ENCODE measurements at regions not wholly inside any gene's neighbourhood (a gene's known extent, or its start where the extent isn't known, plus 50 kb on each side); places are given as distances from the start of the nearest gene placed in this dataset.

DNA sequence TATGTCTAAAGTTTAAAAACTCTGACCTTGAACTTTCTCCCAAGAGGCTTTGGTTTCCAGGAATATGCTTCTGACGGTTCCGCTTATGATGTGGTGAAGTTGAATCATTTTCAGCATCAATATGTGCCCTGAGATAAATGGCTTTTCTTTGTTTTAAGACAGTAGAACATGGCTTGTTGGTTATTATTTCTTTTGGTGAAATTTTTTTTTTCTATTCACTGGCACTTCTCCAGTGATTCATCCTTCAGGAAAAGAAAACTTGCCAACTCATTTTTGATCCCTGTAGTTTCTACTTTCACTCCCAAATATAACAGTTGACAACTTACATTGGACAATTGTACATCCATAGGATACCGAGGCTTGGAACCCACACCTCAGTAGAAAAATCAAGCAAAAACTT is 1301.2 kb upstream of the FLRT2 start:
- no peak for TF ChIP-seq EZH2 (IDR thresholded peaks at IDR 0.05; ENCODE audit: borderline replicate concordance, low read depth, low read length, severe bottlenecking)
- TF ChIP-seq, protein P1, sequence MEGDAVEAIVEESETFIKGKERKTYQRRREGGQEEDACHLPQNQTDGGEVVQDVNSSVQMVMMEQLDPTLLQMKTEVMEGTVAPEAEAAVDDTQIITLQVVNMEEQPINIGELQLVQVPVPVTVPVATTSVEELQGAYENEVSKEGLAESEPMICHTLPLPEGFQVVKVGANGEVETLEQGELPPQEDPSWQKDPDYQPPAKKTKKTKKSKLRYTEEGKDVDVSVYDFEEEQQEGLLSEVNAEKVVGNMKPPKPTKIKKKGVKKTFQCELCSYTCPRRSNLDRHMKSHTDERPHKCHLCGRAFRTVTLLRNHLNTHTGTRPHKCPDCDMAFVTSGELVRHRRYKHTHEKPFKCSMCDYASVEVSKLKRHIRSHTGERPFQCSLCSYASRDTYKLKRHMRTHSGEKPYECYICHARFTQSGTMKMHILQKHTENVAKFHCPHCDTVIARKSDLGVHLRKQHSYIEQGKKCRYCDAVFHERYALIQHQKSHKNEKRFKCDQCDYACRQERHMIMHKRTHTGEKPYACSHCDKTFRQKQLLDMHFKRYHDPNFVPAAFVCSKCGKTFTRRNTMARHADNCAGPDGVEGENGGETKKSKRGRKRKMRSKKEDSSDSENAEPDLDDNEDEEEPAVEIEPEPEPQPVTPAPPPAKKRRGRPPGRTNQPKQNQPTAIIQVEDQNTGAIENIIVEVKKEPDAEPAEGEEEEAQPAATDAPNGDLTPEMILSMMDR (IDR thresholded peaks at IDR 0.05; ENCODE audit: borderline replicate concordance, extremely low read depth, low read length, poor library complexity, severe bottlenecking) = no peak

Data from DND-41 (cell line).